ENCODE measurements at regions not wholly inside any gene's neighbourhood (a gene's known extent, or its start where the extent isn't known, plus 50 kb on each side); places are given as distances from the start of the nearest gene placed in this dataset.

- no peak for TF ChIP-seq CTCF (IDR thresholded peaks at IDR 0.05; ENCODE audit: insufficient read depth, low read length)
- TF ChIP-seq POLR2AphosphoS5 (IDR thresholded peaks at IDR 0.05; ENCODE audit: low read depth) = no peak
- TF ChIP-seq REST (IDR thresholded peaks at IDR 0.05; ENCODE audit: insufficient replicate concordance, low read depth) = no peak
- TF ChIP-seq GABPA (IDR thresholded peaks at IDR 0.05; ENCODE audit: low read depth) = no peak
- no peak for TF ChIP-seq SPI1 (IDR thresholded peaks at IDR 0.05; ENCODE audit: borderline replicate concordance, low read depth)
Measured at GRCh38 chr1:39130325-39130724, 74.2 kb upstream of the MACF1 start.
